Neuronal stem cell (in vitro differentiated cells): ENCODE measurements at regions not wholly inside any gene's neighbourhood (a gene's known extent, or its start where the extent isn't known, plus 50 kb on each side); places are given as distances from the start of the nearest gene placed in this dataset.

Experiments
- DNase-seq: peaks from one replicate; pipeline ENCODE4 v3.0.0-alpha.2; 2013; ENCODE audit warnings: low spot score
- H2AFZ ChIP-seq: one replicate; pipeline ENCODE4 v1.6.1; 2013; ENCODE audit warnings: mild to moderate bottlenecking, low read length, inconsistent platforms
- H2AK5ac ChIP-seq: 2 replicates; pipeline ENCODE4 v1.6.1; 2013; ENCODE audit warnings: low read depth, mild to moderate bottlenecking, inconsistent platforms, low read length, moderate library complexity, mixed read lengths
- H2BK120ac ChIP-seq: 2 replicates; pipeline ENCODE4 v1.6.1; 2013; ENCODE audit warnings: low read depth, mild to moderate bottlenecking, inconsistent platforms, low read length, moderate library complexity, mixed read lengths
- H2BK12ac ChIP-seq: one replicate; pipeline ENCODE4 v1.6.1; 2013; ENCODE audit warnings: low read length, inconsistent platforms
- H2BK15ac ChIP-seq: 2 replicates; pipeline ENCODE4 v1.6.1; 2013; ENCODE audit warnings: mild to moderate bottlenecking, low read length, inconsistent platforms, mixed read lengths
- H2BK5ac ChIP-seq: one replicate; pipeline ENCODE4 v1.6.1; 2013; ENCODE audit warnings: inconsistent platforms, mild to moderate bottlenecking, low read length, moderate library complexity
- H3K14ac ChIP-seq: one replicate; pipeline ENCODE4 v1.6.1; 2013; ENCODE audit warnings: low read length, inconsistent platforms
- H3K18ac ChIP-seq: 2 replicates; pipeline ENCODE4 v1.6.1; 2013; ENCODE audit warnings: low read length, inconsistent platforms
- H3K23ac ChIP-seq: 2 replicates; pipeline ENCODE4 v1.6.1; 2013; ENCODE audit warnings: low read depth, mild to moderate bottlenecking, mixed read lengths, low read length, inconsistent platforms; ENCODE audit not compliant: poor library complexity
- H3K27ac ChIP-seq: replicated peaks from 3 replicates; pipeline ENCODE4 v1.5.1; 2013; ENCODE audit warnings: low read length, inconsistent platforms
- H3K27me3 ChIP-seq, 3 experiments: 2 replicates each; pipeline ENCODE4 v1.6.1; 2013; ENCODE audit warnings: low read length in 3 of 3, mild to moderate bottlenecking in 2 of 3, inconsistent platforms in 1 of 3, low read depth in 1 of 3, mixed read lengths in 1 of 3, moderate library complexity in 1 of 3; ENCODE audit not compliant: control insufficient read depth in 3 of 3, insufficient read depth in 3 of 3
- H3K36me3 ChIP-seq, 2 donors: replicated peaks in 1 of 2; 2 replicates each; pipeline ENCODE4 v1.6.1; 2013; ENCODE audit warnings: low read length in 2 of 2; ENCODE audit not compliant: control insufficient read depth in 2 of 2, insufficient read depth in 2 of 2
- H3K4ac ChIP-seq: 2 replicates; pipeline ENCODE4 v1.6.1; 2013; ENCODE audit warnings: inconsistent platforms, mild to moderate bottlenecking, low read length, moderate library complexity
- H3K4me1 ChIP-seq, 2 donors: 1 replicate in 1 of 2; 2 replicates in 1 of 2; pipeline ENCODE4 v1.6.1; 2013; ENCODE audit warnings: low read length in 2 of 2, low read depth in 1 of 2; ENCODE audit not compliant: control insufficient read depth in 2 of 2, insufficient read depth in 1 of 2
- H3K4me2 ChIP-seq: one replicate; pipeline ENCODE4 v1.6.1; 2013; ENCODE audit warnings: mild to moderate bottlenecking, low read length, inconsistent platforms; ENCODE audit not compliant: insufficient read depth, poor library complexity, severe bottlenecking
- H3K4me3 ChIP-seq, 2 donors: 2 replicates each; pipeline ENCODE4 v1.5.1; 2013; ENCODE audit warnings: low read length in 2 of 2, mild to moderate bottlenecking in 2 of 2, inconsistent platforms in 1 of 2, moderate library complexity in 1 of 2
- H3K79me1 ChIP-seq: one replicate; pipeline ENCODE4 v1.6.1; 2013; ENCODE audit warnings: low read depth, mild to moderate bottlenecking, inconsistent platforms, low read length, moderate library complexity
- H3K9ac ChIP-seq: one replicate; pipeline ENCODE4 v1.6.1; 2013; ENCODE audit warnings: mild to moderate bottlenecking, low read depth, low read length, inconsistent platforms; ENCODE audit not compliant: poor library complexity
- H3K9me3 ChIP-seq, 2 donors: replicated peaks in 1 of 2; 2 replicates each; pipeline versions ENCODE3 to v1.6.1; 2013; ENCODE audit warnings: low read length in 2 of 2, mild to moderate bottlenecking in 2 of 2, inconsistent platforms in 1 of 2, low read depth in 1 of 2, mixed read lengths in 1 of 2, moderate library complexity in 1 of 2; ENCODE audit not compliant: control insufficient read depth in 2 of 2, insufficient read depth in 1 of 2
- H4K8ac ChIP-seq: one replicate; pipeline ENCODE4 v1.6.1; 2013; ENCODE audit warnings: low read depth, mild to moderate bottlenecking, inconsistent platforms, low read length, moderate library complexity
- H4K91ac ChIP-seq: one replicate; pipeline ENCODE4 v1.6.1; 2013; ENCODE audit warnings: low read length, low read depth, mild to moderate bottlenecking, inconsistent platforms; ENCODE audit not compliant: poor library complexity
- WGBS, 2 donors: extraction: QIAGEN DNeasy Blood & Tissue Kit; methylation state at CpG; one replicate each; pipeline ENCODE4 v1.1.7; 2013; ENCODE audit warnings: missing lambda C conversion rate in 2 of 2, mixed read lengths in 1 of 2; ENCODE audit not compliant: insufficient read length in 2 of 2, insufficient replicate concordance in 1 of 2; ENCODE audit errors: extremely low coverage in 2 of 2; 5-methylcytosine and 5-hydroxymethylcytosine counted together

- no peaks in the 10 kb centered on the region for H3K9me3 ChIP-seq
- H3K23ac ChIP-seq: no peak overlapping the region
- WGBS, 2 donors: no CpG with 5 or more reads among the region's 1 CpG
- no peak overlapping the region for H4K8ac ChIP-seq
- no peaks in the 10 kb centered on the region for H3K36me3 ChIP-seq
- H2BK5ac ChIP-seq: no peak overlapping the region
- no peak overlapping the region for H3K27ac ChIP-seq
- H2AFZ ChIP-seq: no peak overlapping the region
- H2BK120ac ChIP-seq: no peak overlapping the region
- no peak overlapping the region for H3K9ac ChIP-seq
- H3K4me2 ChIP-seq: no peak overlapping the region
- no peak overlapping the region for H3K18ac ChIP-seq
- no peak overlapping the region for H2AK5ac ChIP-seq
- no peak overlapping the region for H3K4ac ChIP-seq
- H4K91ac ChIP-seq: no peak overlapping the region
- no peak overlapping the region for H2BK12ac ChIP-seq
- H3K79me1 ChIP-seq: no peaks in the 10 kb centered on the region
- H2BK15ac ChIP-seq: no peak overlapping the region
- H3K4me3 ChIP-seq: no peak overlapping the region
- peaks cover 0 to 12% of the 10 kb centered on the region in 2 donors for H3K4me1 ChIP-seq
- H3K14ac ChIP-seq: no peak overlapping the region
- DNase-seq: no peak
- H3K27me3 ChIP-seq: no peaks in the 10 kb centered on the region
Observed at GRCh38 chr16:26493751-26494150, 573.0 kb upstream of the C16orf82 start.

- H3K18ac ChIP-seq: no peak overlapping the region
- no peak overlapping the region for H3K4me3 ChIP-seq
- H2AFZ ChIP-seq: no peak overlapping the region
- H3K9ac ChIP-seq: no peak overlapping the region
- no peak overlapping the region for H3K23ac ChIP-seq
- no peak overlapping the region for H2BK15ac ChIP-seq
- no peaks in the 10 kb centered on the region for H3K9me3 ChIP-seq
- no peak overlapping the region for H2BK5ac ChIP-seq
- no peak overlapping the region for H3K4ac ChIP-seq
- H2AK5ac ChIP-seq: no peak overlapping the region
- H3K27me3 ChIP-seq: no peaks in the 10 kb centered on the region
- H2BK12ac ChIP-seq: no peak overlapping the region
- H3K14ac ChIP-seq: no peak overlapping the region
- no peaks in the 10 kb centered on the region for H3K36me3 ChIP-seq
- H3K79me1 ChIP-seq: no peaks in the 10 kb centered on the region
- H3K4me2 ChIP-seq: no peak overlapping the region
- H3K4me1 ChIP-seq: peaks cover 0 to 3% of the 10 kb centered on the region in 2 donors
- no peak for DNase-seq
- no CpG with 5 or more reads among the region's 3 CpGs for WGBS, 2 donors
- H2BK120ac ChIP-seq: no peak overlapping the region
- no peak overlapping the region for H3K27ac ChIP-seq
- H4K8ac ChIP-seq: no peak overlapping the region
- H4K91ac ChIP-seq: no peak overlapping the region
Observed at GRCh38 chr16:26497896-26498295, 568.8 kb upstream of the C16orf82 start.

- DNase-seq: no peak
- Histone ChIP-seq H2BK120ac (no peak overlapping the region), H2BK15ac (no peak overlapping the region), H4K8ac (no peak overlapping the region), H3K4me3 (no peak overlapping the region), H2BK5ac (no peak overlapping the region), H2AFZ (no peak overlapping the region), H3K4me1 (peaks cover 0 to 2% of the 10 kb centered on the region in 2 donors), H3K27me3 (no peaks in the 10 kb centered on the region), H3K9me3 (no peaks in the 10 kb centered on the region), H3K36me3 (no peaks in the 10 kb centered on the region), H3K18ac (no peak overlapping the region), H3K27ac (no peak overlapping the region), H3K79me1 (no peaks in the 10 kb centered on the region), H3K4ac (no peak overlapping the region), H3K9ac (no peak overlapping the region), H2AK5ac (no peak overlapping the region), H4K91ac (no peak overlapping the region), H2BK12ac (no peak overlapping the region), H3K14ac (no peak overlapping the region), H3K4me2 (no peak overlapping the region), H3K23ac (no peak overlapping the region)
- no CpG with 5 or more reads among the region's 6 CpGs for WGBS, 2 donors
Observed at GRCh38 chr16:26500326-26500725, 566.4 kb upstream of the C16orf82 start.

- H3K9me3 ChIP-seq: no peaks in the 10 kb centered on the region
- H3K27ac ChIP-seq: no peak overlapping the region
- H3K9ac ChIP-seq: no peak overlapping the region
- no peak overlapping the region for H3K4ac ChIP-seq
- no peak overlapping the region for H2AFZ ChIP-seq
- H3K4me3 ChIP-seq: no peak overlapping the region
- no peak overlapping the region for H2BK5ac ChIP-seq
- no peak overlapping the region for H2BK120ac ChIP-seq
- H2BK15ac ChIP-seq: no peak overlapping the region
- no peak for DNase-seq
- no peak overlapping the region for H3K4me2 ChIP-seq
- no peak overlapping the region for H2BK12ac ChIP-seq
- H3K27me3 ChIP-seq: no peaks in the 10 kb centered on the region
- no peaks in the 10 kb centered on the region for H3K79me1 ChIP-seq
- H3K23ac ChIP-seq: no peak overlapping the region
- H3K4me1 ChIP-seq: peaks cover 0 to 4% of the 10 kb centered on the region in 2 donors
- no peak overlapping the region for H2AK5ac ChIP-seq
- H3K14ac ChIP-seq: no peak overlapping the region
- H4K8ac ChIP-seq: no peak overlapping the region
- H3K18ac ChIP-seq: no peak overlapping the region
- H4K91ac ChIP-seq: no peak overlapping the region
- no peaks in the 10 kb centered on the region for H3K36me3 ChIP-seq
Observed at GRCh38 chr16:26505496-26505895, 561.2 kb upstream of the C16orf82 start.
